Panc1 (cell line): ENCODE measurements at regions not wholly inside any gene's neighbourhood (a gene's known extent, or its start where the extent isn't known, plus 50 kb on each side); places are given as distances from the start of the nearest gene placed in this dataset.

ENCODE experiments used
- ATAC-seq: fragments of 200-7000 bp; cut with Tn5 transposase; 2 replicates; pipeline ENCODE4 v1.9.1; 2020; ENCODE audit warnings: mild to moderate bottlenecking, moderate library complexity
- BruUV-seq: library from RNA; stranded (reverse); fragments of 400-500 nt; replicated peaks from 2 replicates; lab custom pipeline; 2021; lab: Mats Ljungman, UMichigan
- CTCF ChIA-PET: fragments of 300-600 bp; sonication (Branson Sonifier 250); formaldehyde crosslinking; loops from one replicate; lab custom pipeline; 2022; ENCODE audit warnings: antibody characterized with exemption; lab: Charles Lee
- POLR2A ChIA-PET: fragments of 300-600 bp; sonication (Branson Sonifier 250); formaldehyde crosslinking; loops from one replicate; lab custom pipeline; 2022; ENCODE audit warnings: antibody characterized with exemption; lab: Charles Lee
- DNase-seq: peaks from one replicate; pipeline ENCODE4 v3.0.0-alpha.2; 2010; ENCODE audit warnings: low read depth, low spot score
- H3K27ac ChIP-seq: 2 replicates; pipeline ENCODE4 v1.5.1; 2011; ENCODE audit warnings: mild to moderate bottlenecking, low read length, inconsistent platforms
- H3K27me3 ChIP-seq: fragments of 200-500 bp; sonication (Bioruptor generic); 2 replicates; pipeline ENCODE4 v1.6.0; 2014; ENCODE audit warnings: low read length, inconsistent platforms; ENCODE audit not compliant: control insufficient read depth, insufficient read depth
- H3K36me3 ChIP-seq: fragments of 200-500 bp; sonication (Bioruptor generic); 2 replicates; pipeline ENCODE4 v1.5.1; 2014; ENCODE audit warnings: inconsistent platforms, mild to moderate bottlenecking, low read length, moderate library complexity; ENCODE audit not compliant: control insufficient read depth, insufficient read depth
- H3K4me1 ChIP-seq: 2 replicates; pipeline ENCODE4 v1.5.1; 2011; ENCODE audit warnings: inconsistent platforms, mild to moderate bottlenecking, low read length, moderate library complexity; ENCODE audit not compliant: control insufficient read depth, insufficient read depth
- H3K4me3 ChIP-seq, 2 experiments: 2 replicates each; pipeline ENCODE4 v1.5.1; 2011 to 2012; ENCODE audit warnings: low read depth in 2 of 2, low read length in 2 of 2, mild to moderate bottlenecking in 2 of 2, inconsistent platforms in 1 of 2, moderate library complexity in 1 of 2
- H3K9me3 ChIP-seq: fragments of 200-500 bp; sonication (Bioruptor generic); 2 replicates; pipeline ENCODE4 v1.5.1; 2014; ENCODE audit warnings: low read depth, mild to moderate bottlenecking, inconsistent platforms, low read length, moderate library complexity; ENCODE audit not compliant: control insufficient read depth, insufficient read depth
- POLR2AphosphoS5 ChIP-seq: IDR thresholded peaks from 2 replicates; pipeline ENCODE4 v1.6.1; 2012; ENCODE audit warnings: mild to moderate bottlenecking, low read depth, low read length, moderate library complexity
- SIN3A ChIP-seq: IDR thresholded peaks from 2 replicates; pipeline ENCODE4 v1.6.1; 2012; ENCODE audit warnings: low read depth, mild to moderate bottlenecking, low read length, moderate library complexity, borderline replicate concordance; ENCODE audit not compliant: insufficient read depth
- TCF7L2 ChIP-seq: IDR thresholded peaks from 2 replicates; pipeline ENCODE4 v1.6.1; 2011; ENCODE audit warnings: mild to moderate bottlenecking, low read depth, low read length, inconsistent platforms
- in situ Hi-C: cut with HindIII; loops from 2 replicates; pipeline ENCODE4 v1.10.0; 2016; ENCODE audit warnings: low sequenced_read_pairs, low pct_unique_long_range_greater_than_20kb
- intact Hi-C: fragments of 100-400 bp; cut with micrococcal nuclease; formaldehyde crosslinking; loops from one replicate; pipeline ENCODE4 v1.10.0; 2022; ENCODE audit not compliant: unreplicated experiment
- TF ChIP-seq, protein P1 (sequence below), 2 experiments: IDR thresholded peaks; 2 replicates each; pipeline ENCODE4 v1.6.1; 2011 to 2012; ENCODE audit warnings: low read depth in 2 of 2, control low read depth in 1 of 2, low read length in 1 of 2, mild to moderate bottlenecking in 1 of 2, moderate library complexity in 1 of 2; ENCODE audit not compliant: insufficient read depth in 1 of 2
- TF ChIP-seq, protein P2 (sequence below): fragments of 450-650 bp; IDR thresholded peaks from 2 replicates; pipeline ENCODE4 v1.5.1; 2017; ENCODE audit warnings: mild to moderate bottlenecking

DNA sequence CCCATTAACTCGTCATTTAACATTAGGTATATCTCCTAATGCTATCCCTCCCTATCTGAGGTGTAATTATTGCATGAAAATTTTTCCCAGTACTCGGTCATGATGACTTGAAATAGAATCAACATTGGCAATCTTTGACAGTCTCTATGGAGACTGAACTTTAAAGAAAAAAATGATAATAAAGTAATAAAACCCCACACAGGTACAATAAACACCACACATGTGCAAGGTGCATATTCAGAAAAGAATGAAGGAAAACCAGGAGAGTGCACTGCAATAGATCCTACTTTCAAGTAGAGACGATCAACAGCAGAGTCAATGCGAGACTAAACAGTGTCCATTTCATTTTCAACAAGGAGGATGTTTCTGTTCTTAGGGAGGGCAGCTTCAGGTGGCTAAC, 1253.8 kb upstream of the TMEM132C start:
- ATAC-seq (no peak), DNase-seq (no peak)
- Histone ChIP-seq H3K27ac (no peak overlapping the region), H3K4me1 (no peaks in the 10 kb centered on the region), H3K9me3 (no peaks in the 10 kb centered on the region), H3K36me3 (no peaks in the 10 kb centered on the region), H3K4me3 (no peak overlapping the region), H3K27me3 (no peaks in the 10 kb centered on the region)
- CTCF ChIA-PET = no interaction called here
- POLR2A ChIA-PET = no interaction called here
- intact Hi-C loops = no loop called here
- in situ Hi-C loops = no loop called here
- no TSS peak for BruUV-seq
- TF ChIP-seq, protein P1, sequence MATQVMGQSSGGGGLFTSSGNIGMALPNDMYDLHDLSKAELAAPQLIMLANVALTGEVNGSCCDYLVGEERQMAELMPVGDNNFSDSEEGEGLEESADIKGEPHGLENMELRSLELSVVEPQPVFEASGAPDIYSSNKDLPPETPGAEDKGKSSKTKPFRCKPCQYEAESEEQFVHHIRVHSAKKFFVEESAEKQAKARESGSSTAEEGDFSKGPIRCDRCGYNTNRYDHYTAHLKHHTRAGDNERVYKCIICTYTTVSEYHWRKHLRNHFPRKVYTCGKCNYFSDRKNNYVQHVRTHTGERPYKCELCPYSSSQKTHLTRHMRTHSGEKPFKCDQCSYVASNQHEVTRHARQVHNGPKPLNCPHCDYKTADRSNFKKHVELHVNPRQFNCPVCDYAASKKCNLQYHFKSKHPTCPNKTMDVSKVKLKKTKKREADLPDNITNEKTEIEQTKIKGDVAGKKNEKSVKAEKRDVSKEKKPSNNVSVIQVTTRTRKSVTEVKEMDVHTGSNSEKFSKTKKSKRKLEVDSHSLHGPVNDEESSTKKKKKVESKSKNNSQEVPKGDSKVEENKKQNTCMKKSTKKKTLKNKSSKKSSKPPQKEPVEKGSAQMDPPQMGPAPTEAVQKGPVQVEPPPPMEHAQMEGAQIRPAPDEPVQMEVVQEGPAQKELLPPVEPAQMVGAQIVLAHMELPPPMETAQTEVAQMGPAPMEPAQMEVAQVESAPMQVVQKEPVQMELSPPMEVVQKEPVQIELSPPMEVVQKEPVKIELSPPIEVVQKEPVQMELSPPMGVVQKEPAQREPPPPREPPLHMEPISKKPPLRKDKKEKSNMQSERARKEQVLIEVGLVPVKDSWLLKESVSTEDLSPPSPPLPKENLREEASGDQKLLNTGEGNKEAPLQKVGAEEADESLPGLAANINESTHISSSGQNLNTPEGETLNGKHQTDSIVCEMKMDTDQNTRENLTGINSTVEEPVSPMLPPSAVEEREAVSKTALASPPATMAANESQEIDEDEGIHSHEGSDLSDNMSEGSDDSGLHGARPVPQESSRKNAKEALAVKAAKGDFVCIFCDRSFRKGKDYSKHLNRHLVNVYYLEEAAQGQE (IDR thresholded peaks at IDR 0.05; ENCODE audit: insufficient read depth in 1 of 2, low read depth in 2 of 2, low read length in 1 of 2) = no peak
- no peak for TF ChIP-seq POLR2AphosphoS5
- TF ChIP-seq SIN3A = no peak
- TF ChIP-seq TCF7L2 = no peak
- TF ChIP-seq, protein P2, sequence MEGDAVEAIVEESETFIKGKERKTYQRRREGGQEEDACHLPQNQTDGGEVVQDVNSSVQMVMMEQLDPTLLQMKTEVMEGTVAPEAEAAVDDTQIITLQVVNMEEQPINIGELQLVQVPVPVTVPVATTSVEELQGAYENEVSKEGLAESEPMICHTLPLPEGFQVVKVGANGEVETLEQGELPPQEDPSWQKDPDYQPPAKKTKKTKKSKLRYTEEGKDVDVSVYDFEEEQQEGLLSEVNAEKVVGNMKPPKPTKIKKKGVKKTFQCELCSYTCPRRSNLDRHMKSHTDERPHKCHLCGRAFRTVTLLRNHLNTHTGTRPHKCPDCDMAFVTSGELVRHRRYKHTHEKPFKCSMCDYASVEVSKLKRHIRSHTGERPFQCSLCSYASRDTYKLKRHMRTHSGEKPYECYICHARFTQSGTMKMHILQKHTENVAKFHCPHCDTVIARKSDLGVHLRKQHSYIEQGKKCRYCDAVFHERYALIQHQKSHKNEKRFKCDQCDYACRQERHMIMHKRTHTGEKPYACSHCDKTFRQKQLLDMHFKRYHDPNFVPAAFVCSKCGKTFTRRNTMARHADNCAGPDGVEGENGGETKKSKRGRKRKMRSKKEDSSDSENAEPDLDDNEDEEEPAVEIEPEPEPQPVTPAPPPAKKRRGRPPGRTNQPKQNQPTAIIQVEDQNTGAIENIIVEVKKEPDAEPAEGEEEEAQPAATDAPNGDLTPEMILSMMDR = no peak

DNA sequence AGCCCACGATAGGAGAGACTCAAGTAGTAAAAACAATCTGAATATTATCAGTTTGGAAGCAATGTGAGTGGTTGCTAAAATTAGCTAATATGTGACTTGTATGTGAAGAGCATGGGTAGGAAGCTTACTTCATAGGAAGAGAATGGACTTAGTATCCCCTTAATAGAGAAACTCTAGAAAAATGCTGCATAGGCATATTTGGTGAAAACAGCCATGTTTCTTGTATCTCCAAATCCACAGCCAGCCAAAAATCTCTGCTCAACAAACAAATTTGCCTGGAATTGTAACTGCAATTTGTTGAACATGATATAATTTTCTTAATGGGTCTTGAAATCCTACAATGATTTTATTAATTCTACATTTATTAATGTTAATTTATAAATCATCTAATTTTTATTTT, 1252.9 kb upstream of the TMEM132C start:
- in situ Hi-C loops (no loop called here), intact Hi-C loops (no loop called here)
- no TSS peak for BruUV-seq
- TF ChIP-seq, protein P2 = no peak
- no peak for TF ChIP-seq POLR2AphosphoS5
- TF ChIP-seq, protein P1 (IDR thresholded peaks at IDR 0.05; ENCODE audit: insufficient read depth in 1 of 2, low read depth in 2 of 2, low read length in 1 of 2) = no peak
- TF ChIP-seq TCF7L2 = no peak
- TF ChIP-seq SIN3A = no peak
- ATAC-seq = no peak
- H3K4me3 ChIP-seq = no peak overlapping the region
- no peaks in the 10 kb centered on the region for H3K4me1 ChIP-seq
- H3K27ac ChIP-seq = no peak overlapping the region
- H3K36me3 ChIP-seq = no peaks in the 10 kb centered on the region
- POLR2A ChIA-PET = interaction anchor here (0.6 kb wide), 1 partner anchor 531 kb away, joined by 4 read pairs; no protein-coding TSS in a partner anchor
- no peak for DNase-seq
- CTCF ChIA-PET = no interaction called here
- H3K27me3 ChIP-seq = no peaks in the 10 kb centered on the region
- no peaks in the 10 kb centered on the region for H3K9me3 ChIP-seq
